ENCODE measurements at regions not wholly inside any gene's neighbourhood (a gene's known extent, or its start where the extent isn't known, plus 50 kb on each side); places are given as distances from the start of the nearest gene placed in this dataset.

DNA sequence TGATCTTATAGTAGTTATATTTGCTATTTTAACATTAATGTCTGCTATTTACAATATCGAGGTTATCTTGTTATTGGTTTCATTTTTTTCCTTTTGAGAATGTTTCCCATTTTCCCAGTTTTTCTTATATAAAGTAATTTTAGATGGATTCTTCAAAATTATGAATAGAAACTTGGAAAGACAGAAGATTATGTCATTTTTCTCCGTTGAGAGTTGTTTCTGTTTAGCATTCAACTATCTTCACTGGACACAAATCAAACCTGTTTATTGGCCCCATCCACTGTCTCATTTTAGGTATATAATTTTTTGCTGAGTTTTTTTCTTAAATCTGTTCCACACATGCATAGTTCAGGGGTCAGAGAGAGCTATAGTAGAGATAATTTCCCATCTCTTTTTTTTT is 1430.9 kb upstream of the MIR17HG start:
- in situ Hi-C loops (cut with HindIII; ENCODE audit: low sequenced_read_pairs), result no loop called here

- in situ Hi-C loops (cut with HindIII; ENCODE audit: low sequenced_read_pairs), result no loop called here
Measured at GRCh38 chr13:89920461-89920860, 1427.0 kb upstream of the MIR17HG start.

DNA sequence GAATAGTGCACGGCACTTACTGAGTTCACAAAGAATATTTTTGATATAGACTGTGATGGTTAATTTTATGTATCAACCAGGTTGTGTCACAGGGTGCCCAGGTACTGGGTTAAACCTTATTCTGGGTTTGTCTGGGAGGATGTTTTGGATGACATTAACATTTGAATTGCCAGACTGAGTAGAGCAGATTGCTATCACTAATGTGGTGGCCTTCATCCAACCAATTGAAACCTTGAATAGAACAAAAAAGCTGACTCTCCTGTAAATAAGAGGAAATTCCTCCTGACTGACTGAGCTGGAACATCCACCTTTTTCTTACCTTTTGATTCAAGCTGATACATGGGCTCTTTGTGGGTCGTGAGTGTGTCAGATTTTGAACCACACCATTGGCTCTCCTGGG is 1424.4 kb upstream of the MIR17HG start:
- in situ Hi-C loops (cut with HindIII; ENCODE audit: low sequenced_read_pairs), result no loop called here

DNA sequence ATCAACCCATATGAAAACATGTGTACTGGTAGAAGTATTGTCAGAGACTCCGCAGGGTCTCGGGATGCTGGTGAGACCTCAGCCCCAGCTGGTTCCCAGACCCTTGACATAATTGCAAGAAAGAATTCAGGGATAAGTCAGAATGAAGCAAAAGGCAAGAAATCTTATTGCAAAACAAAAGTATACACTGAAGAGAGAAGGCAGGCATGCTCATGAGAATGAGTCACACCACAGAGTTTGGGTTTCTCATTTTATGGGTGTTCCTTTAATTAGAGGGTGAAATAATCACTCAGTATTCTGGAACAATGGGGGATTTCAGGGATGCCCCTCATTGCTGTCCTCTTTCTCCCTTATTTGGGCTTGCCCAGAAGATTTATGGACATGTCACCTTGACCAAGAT is 1423.8 kb upstream of the MIR17HG start:
- in situ Hi-C loops (cut with HindIII; ENCODE audit: low sequenced_read_pairs), result no loop called here

DNA sequence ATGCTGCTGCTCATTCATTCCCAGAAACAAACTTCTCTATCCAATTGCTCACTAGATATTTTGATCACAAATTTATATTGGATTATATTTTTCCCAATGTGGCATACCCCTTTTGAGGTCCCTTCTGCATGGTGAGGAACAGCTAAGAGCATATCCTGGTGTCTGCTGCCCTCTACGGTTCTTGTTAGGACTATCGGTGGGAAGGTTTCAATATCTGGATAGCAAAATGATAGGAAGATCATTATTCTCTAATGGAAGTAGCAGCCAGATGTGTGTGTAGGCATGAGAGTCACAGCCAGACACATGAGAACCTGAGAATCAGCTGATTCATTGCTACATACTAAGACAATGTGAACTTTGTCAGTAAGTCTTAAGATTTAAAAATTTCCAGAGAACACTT is 1422.4 kb upstream of the MIR17HG start:
- in situ Hi-C loops (cut with HindIII; ENCODE audit: low sequenced_read_pairs), result no loop called here

DNA sequence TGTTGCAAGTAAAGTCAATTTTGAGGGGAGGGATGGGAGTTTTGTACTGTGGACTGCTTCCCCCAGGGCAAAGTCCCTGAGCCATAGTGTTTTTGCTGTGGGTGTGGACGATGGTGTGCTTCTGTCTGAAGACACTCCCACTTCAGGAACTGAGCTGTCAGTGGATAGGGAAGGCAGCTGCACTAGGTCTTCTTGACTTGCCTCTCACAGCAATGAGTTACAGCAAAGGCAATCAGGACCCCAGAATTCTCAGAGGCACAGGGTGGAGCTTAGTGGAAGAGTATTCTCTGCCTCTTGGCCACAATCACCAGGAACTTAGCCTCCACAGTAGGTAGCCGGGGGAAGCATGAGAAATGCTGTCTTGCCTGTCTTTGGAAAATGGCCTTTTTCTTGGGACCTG is 1416.6 kb upstream of the MIR17HG start:
- in situ Hi-C loops (cut with HindIII; ENCODE audit: low sequenced_read_pairs), result no loop called here

DNA sequence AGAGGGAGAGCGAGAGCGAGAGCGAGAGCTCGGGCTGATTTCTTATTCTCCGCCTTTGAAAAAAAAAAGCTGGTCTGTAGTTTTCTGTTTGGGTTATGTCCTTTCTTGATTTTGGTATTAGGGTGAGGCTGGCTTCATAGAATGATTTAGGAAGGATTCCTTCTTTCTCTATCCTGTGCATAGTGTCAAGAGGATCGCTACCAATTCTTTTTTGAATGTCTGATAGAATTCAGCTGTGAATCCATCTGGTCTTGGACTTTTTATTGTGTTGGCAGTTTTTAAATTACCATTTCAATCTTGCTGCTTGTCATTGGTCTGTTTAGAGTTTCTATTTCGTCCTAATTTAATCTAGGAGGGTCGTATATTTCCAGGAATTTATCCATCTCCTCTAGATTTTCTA is 1414.6 kb upstream of the MIR17HG start:
- in situ Hi-C loops (cut with HindIII; ENCODE audit: low sequenced_read_pairs), result no loop called here

DNA sequence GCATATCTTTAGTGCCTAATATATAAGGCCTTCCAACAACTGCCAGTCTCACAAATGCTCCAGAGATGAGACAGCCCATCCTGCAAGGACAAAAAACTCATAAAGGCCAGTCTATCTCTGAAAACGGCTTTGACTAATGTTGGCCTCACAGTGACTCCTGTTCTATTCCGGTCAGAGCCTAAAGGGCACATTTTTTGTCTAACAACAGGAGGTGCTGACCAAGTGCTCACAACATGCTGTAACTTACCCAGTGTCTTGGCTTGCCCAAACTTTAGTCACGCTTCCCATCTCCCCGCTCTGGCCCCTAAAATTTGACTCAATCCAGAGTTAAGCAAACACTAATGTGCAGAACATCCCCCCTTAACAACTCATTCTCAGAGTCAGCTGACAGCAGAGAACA is 1411.2 kb upstream of the MIR17HG start:
- in situ Hi-C loops (cut with HindIII; ENCODE audit: low sequenced_read_pairs), result no loop called here

- in situ Hi-C loops (cut with HindIII; ENCODE audit: low sequenced_read_pairs), result no loop called here
Measured at GRCh38 chr13:89937420-89937819, 1410.1 kb upstream of the MIR17HG start.

DNA sequence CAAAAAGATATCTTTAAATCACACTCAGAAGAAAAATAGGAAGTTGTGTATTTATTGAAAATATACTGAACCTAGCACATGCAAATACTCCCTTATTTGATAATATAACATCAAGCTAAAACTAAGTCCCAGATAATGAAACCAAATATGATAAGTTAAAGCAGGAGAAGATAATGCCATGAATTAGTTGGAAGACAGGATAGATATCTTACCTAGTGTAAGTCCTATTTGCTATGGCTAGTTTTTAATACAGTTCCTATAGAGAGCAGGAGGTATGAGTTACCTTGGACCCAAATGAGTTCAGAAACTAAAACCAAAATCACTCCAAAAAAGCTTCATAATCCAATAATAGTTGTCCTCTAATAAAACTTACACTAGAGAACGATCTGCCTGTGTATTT is 1407.1 kb upstream of the MIR17HG start:
- in situ Hi-C loops (cut with HindIII; ENCODE audit: low sequenced_read_pairs), result no loop called here

GRCh38 chr13:89943139-89943538 is 1404.3 kb upstream of the MIR17HG start:
- in situ Hi-C loops (cut with HindIII; ENCODE audit: low sequenced_read_pairs), result no loop called here

- in situ Hi-C loops (cut with HindIII; ENCODE audit: low sequenced_read_pairs), result no loop called here
Measured at GRCh38 chr13:89950225-89950624, 1397.3 kb upstream of the MIR17HG start.

DNA sequence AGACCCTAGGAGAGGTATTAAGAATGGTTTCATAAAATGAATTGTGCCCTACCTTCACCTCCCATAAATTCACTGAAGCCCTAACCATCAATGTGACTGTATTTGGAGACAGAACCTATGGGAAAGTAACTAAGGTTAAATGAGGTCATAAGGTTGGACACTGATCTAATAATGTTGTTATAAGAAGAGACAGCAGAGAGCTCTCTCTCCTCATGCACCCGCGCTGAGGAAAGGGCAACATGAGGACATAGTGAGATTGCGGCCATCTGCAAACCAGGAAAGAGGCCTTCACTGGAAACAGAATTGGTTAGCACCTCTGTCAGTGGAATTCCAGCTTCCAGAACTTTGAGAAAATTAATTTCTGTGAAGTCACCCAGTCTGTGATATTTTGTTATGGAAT is 1396.1 kb upstream of the MIR17HG start:
- in situ Hi-C loops (cut with HindIII; ENCODE audit: low sequenced_read_pairs), result no loop called here

- in situ Hi-C loops (cut with HindIII; ENCODE audit: low sequenced_read_pairs), result no loop called here
Measured at GRCh38 chr13:89953581-89953980, 1393.9 kb upstream of the MIR17HG start.

- in situ Hi-C loops (cut with HindIII; ENCODE audit: low sequenced_read_pairs), result no loop called here
Measured at GRCh38 chr13:89955773-89956172, 1391.7 kb upstream of the MIR17HG start.

DNA sequence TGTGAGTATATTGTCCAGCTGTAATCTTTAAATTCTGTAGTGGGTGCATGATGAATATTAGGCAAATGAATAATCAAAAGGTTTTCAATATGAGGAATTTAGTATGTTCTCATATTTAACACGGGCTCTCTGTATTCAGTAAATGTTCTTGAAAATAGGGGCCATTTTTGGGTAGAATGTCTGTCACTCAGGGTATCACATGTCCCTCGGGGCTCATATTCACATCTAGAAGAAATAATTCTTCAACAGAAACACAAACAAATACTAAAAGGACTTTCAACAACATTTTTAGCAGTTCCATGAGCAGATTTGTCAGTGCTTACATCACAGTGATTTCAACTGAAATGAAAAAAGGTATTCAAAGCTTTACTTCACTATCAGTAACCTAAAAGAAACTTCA is 1388.4 kb upstream of the MIR17HG start:
- in situ Hi-C loops (cut with HindIII; ENCODE audit: low sequenced_read_pairs), result no loop called here

GRCh38 chr13:89965252-89965651 is 1382.2 kb upstream of the MIR17HG start:
- in situ Hi-C loops (cut with HindIII; ENCODE audit: low sequenced_read_pairs), result no loop called here

DNA sequence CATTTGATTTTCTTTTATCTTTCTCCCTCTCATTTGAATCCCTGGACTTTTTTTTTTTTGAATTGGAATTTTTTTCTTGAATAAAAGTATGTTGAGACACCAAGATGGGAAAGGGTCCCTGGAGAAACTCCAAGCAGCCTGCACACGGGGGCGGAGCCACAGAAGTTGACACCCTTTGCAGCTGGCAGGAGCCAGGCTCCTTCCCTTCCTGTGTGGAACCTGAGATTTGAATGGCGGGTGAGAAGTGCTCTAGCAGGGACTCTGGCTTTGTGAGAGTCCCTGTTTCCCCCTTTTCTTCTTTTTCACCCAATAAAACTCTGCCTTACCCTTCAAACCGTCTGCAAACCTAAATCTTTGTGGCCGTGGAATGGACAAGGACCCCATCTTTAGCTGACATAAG is 1381.0 kb upstream of the MIR17HG start:
- in situ Hi-C loops (cut with HindIII; ENCODE audit: low sequenced_read_pairs), result no loop called here

- in situ Hi-C loops (cut with HindIII; ENCODE audit: low sequenced_read_pairs), result no loop called here
Measured at GRCh38 chr13:89967701-89968100, 1379.8 kb upstream of the MIR17HG start.

GRCh38 chr13:89968470-89968869 is 1379.0 kb upstream of the MIR17HG start:
- in situ Hi-C loops (cut with HindIII; ENCODE audit: low sequenced_read_pairs), result no loop called here

DNA sequence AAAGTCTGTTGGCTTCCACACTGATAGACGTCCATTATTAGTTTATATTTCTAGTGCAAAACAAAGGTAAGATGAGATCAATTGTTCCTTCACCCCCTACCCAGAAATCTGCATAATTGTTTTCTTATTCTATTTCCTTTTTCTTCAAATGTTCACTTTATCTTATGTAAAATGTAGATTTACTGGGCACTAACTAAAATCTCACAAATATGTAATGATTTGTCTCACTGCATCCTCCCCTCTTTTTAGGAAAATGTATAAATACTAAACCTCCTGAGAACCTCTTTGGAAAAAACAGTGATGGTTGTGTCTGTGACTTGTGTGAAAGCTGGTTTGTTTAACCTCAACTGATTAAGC is 1377.2 kb upstream of the MIR17HG start:
- in situ Hi-C loops (cut with HindIII; ENCODE audit: low sequenced_read_pairs), result no loop called here

DNA sequence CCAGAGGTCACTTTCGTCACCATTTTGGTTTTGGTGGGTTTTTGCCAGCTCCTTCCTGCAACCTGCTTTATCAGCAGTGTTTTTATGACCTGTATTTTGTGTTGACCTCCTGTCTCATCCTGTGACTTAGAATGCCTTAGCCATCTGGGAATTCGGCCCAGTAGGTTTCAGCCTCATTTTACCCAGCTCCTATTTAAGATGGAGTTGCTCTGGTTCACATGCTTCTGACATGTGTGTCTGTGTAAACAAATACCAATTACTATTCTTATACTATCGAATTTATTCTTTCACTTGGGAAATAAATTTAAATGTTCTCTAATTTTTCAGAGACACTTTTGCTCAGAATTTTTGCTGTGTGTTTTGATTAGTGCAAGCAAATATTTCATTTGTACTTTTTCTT is 1370.3 kb upstream of the MIR17HG start:
- in situ Hi-C loops (cut with HindIII; ENCODE audit: low sequenced_read_pairs), result no loop called here

GRCh38 chr13:89980896-89981295 is 1366.6 kb upstream of the MIR17HG start:
- in situ Hi-C loops (cut with HindIII; ENCODE audit: low sequenced_read_pairs), result no loop called here
